Activated T-cell treated with anti-CD3 and anti-CD28 coated beads, Interleukin-2, amount 50 U/mL, for 1 hour (primary cell): ENCODE measurements at regions not wholly inside any gene's neighbourhood (a gene's known extent, or its start where the extent isn't known, plus 50 kb on each side); places are given as distances from the start of the nearest gene placed in this dataset.

Experiments used
- DNase-seq: peaks from one replicate; pipeline ENCODE4 v3.0.0-alpha.2; 2020

DNA sequence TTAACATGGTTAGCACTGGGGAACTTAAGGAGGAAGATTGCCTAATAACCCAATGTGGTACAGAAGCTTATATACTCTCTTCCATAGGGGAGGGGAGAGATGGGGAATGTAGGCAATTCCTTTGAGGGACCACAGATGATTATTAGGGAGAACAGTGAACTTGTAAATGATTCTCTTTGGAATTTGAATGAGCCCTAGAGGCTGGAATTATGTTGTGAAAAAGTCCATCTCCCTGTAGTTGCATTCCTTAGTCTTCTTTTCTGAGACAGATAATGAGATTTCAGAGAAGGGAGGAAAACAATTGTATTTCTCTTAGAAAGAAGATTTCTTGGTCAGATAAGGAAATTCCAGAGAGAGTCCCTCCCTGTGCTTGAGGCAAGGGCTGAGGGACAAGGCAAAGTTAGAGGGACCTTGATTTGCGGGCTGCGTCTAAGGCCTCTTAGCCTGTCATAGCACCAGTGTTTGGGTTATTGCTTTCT, 89.0 kb upstream of the HMCN1 start:
- no peak for DNase-seq

GRCh38 chr1:185644531-185644930, 89.7 kb upstream of the HMCN1 start:
- no peak for DNase-seq

DNA sequence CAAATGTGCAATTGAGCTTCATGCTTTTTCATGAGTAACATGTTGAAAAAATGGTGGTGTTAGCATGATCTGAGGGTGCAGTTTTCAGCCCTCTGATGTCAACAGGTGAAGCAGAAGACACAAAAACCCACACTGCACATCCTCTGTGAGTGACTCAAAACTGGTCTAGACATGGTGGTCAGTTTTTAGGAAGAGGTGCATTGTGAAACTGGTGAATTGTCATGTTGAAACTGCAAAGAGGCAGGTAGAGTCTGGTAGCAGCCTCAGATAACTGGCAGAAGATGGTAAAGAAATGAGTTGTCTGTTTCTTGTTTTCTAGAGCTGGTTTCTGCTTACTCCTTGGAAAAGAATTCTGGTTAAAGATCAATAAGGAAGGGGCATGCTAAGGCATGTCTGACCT, 97.3 kb upstream of the HMCN1 start:
- DNase-seq, result no peak

DNA sequence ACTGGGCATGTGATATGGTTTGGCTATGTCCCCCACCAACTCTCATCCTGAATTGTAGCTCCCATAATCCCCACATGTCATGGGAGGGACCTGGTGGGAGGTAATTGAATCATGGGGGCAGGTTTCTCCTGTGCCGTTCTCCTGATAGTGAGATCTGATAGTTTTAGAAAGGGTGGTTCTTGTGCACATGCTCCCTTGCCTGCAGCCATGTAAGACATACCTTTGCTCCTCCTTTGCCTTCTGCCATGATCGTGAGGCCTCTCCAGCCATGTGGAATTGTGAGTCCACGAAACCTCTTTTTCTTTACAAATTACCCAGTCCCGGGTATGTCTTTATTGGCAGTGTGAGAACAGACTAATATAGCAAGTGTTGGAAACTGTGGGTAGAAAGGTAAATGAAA, 99.5 kb upstream of the HMCN1 start:
- no peak for DNase-seq

- no peak for DNase-seq
Observed at GRCh38 chr1:185632659-185633423, 101.3 kb upstream of the HMCN1 start.

DNA sequence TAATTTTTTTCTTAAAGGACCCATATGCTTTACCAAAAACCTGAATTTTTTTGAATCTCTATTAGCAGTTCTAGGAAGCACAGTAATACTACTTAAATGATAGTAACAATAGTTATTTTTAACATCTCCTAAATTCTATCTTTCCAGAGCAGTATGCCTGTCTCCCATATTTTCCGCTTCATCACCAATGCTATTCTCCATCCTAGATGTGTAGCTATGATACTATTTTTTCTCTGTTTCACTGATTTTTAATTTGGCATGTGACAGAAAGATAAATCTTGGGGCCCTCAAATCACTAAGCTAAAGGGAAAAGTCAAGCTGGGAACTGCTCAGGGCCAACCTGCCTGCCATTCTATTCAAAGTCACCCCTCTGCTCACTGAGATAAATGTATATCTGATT, 102.3 kb upstream of the HMCN1 start:
- DNase-seq, result no peak

DNA sequence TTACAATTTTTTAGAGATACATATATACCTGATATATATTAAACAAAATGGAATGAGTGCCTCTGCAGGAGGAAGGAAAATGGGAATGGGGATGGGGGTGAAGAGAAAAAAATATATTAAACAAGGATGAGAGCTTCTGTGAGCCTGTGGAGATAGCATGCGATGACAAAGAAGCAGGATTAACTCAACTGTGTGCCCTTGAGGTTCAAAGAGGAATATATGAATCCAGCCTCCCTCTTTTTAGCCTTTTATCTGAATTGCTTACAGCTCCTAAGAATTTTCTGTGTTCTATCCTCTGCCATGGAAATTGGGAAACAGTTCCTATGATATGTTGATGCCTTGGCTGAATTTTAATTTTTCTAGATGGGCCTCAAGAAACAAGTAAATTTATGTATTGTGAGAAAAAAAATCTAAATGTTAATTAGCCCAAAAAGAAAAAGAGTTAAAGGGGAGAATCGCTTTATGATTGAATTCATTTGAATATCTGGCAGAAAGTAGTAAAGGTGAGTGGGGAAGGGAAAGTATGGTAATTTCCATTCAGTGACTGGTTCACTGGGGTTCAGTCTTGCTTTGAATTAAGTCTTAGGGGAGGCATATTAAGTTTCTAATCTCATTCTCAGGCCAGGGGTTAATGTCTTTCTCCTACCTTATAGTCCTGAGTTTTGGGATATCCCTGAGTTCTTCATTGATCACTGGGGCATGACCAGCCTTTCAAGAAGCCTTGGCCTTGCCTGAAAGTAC, 106.3 kb upstream of the HMCN1 start:
- DNase-seq, result no peak

GRCh38 chr1:185627171-185627570, 107.0 kb upstream of the HMCN1 start:
- DNase-seq, result no peak

- no peak for DNase-seq
Observed at GRCh38 chr1:185626344-185626743, 107.8 kb upstream of the HMCN1 start.

- DNase-seq, result no peak
Observed at GRCh38 chr1:185610954-185611353, 123.2 kb upstream of the HMCN1 start.

- no peak for DNase-seq
Observed at GRCh38 chr1:185608177-185608576, 126.0 kb upstream of the HMCN1 start.

- DNase-seq, result no peak
Observed at GRCh38 chr1:185603158-185603557, 131.0 kb upstream of the HMCN1 start.

DNA sequence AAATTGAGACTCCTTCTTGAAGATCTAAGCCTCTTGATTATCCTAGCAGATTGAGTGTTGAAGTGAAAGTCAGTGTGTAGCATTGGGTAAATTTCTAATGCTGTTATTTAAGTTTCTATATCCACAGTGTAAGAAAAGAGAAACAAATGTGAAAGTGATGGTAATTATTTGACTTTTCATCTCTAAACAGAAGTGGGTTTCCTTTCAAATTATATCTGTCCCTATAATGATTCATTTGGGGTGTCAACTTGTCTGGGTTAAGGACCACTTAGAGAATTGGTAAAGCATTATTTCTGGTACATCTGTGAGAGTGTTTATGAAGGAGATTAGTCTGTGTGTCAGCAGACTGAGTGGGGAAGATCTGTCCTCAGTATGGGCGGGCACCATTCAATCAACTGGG, 133.0 kb upstream of the HMCN1 start:
- no peak for DNase-seq

DNA sequence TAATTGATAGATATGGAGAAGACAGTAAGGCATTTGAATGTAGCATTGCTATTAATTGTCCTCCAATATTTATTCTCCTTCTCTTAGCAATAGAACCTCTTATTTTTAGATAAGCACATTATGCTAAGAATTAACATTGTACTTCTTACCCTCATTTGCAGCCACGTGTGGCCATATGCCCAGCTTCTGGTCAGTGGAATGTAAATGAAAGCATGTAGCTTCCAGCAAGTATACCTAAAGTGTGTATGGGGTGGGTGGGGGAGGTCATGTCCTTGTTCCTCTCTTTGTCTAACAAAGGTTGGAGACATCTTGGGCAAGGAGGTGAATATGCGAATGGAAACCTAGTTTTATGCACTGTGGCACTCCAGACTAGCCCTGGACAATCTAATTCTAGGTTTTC, 133.6 kb upstream of the HMCN1 start:
- no peak for DNase-seq

- DNase-seq, result no peak
Observed at GRCh38 chr1:185598332-185598731, 135.9 kb upstream of the HMCN1 start.

GRCh38 chr1:185595835-185596667, 138.1 kb upstream of the HMCN1 start:
- DNase-seq, result peak; percentile 31

DNA sequence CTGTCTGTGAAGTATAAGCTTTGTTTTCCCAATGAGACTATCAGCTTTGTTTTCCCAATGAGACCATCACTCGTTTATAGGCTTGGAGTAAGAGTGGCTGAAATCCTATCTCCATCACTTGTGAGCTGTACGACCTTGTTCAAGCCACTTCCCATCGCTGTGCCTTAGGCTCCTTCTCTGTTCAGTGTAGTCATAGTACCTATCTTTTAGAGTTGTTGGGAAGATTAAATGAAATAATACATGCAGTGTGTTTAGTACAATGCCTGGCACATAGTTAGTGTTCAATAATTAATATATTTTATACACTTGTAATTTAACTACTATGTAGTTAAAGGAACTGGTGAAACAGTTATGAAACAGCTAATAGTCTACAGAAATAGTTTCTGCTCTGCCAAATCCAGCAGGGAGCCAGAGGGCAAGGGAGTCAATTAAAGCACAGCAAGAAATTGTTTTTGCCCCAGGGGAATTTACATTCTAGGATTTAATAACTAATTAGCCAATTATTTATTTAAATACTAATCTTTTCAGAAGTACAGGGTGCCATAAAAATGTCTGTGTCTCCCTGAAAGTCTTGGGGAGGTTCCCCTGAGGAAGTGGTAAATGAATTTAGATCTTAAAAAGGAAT, 139.3 kb upstream of the HMCN1 start:
- no peak for DNase-seq

DNA sequence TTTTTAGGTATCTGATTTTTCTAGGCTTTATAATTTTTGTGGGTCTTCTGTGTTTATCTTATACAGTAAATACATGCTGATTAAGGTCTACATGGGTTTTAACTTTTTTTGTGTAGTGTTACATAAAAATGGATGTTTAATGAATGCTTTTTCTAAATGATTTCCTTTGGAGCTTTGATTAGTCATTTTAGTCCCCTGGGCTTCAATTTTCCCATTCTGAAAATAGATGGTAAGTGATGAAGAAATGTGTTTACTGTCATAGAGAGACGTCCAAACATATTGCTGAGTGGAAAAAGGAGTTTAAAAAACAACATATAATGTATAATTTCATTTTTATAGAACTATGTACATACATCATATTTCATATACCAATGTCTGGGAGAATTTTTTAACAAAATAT, 140.9 kb upstream of the HMCN1 start:
- no peak for DNase-seq

DNA sequence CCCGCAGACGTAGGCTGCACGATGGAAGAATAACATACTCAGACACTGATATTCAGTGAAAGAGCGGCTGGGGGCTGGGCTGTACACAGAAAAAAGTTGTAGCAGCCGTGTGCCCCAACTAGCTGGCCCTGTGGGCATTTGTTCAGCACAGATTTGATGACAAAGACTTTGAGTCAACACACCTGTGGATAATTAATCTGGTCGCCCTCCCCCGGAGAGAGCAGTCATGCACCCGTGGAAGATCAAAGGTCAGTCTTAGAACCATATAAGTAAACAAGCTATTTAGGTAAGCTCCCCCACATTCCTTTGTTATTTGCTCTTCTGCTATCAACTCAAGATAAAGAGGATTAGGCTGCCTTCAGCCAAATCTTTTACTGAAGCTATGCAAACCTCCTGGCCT, 148.4 kb upstream of the HMCN1 start:
- DNase-seq, result no peak

- no peak for DNase-seq
Observed at GRCh38 chr1:185581961-185582725, 152.0 kb upstream of the HMCN1 start.

- DNase-seq, result no peak
Observed at GRCh38 chr1:185581020-185581419, 153.2 kb upstream of the HMCN1 start.

- no peak for DNase-seq
Observed at GRCh38 chr1:185578293-185578692, 155.9 kb upstream of the HMCN1 start.
